Psoas muscle (tissue), 7 donors: ENCODE measurements at regions not wholly inside any gene's neighbourhood (a gene's known extent, or its start where the extent isn't known, plus 50 kb on each side); places are given as distances from the start of the nearest gene placed in this dataset.

Experiments used
- ATAC-seq, 4 donors: fragments of 200-7000 bp; cut with Tn5 transposase; one replicate each; pipeline ENCODE4 v1.9.1; 2020; ENCODE audit warnings: moderate library complexity in 3 of 4, mild to moderate bottlenecking in 2 of 4
- DNase-seq, 2 donors: peaks; one replicate each; pipeline ENCODE4 v3.0.0-alpha.2; 2020
- H3K27ac ChIP-seq: fragments of 200-600 bp; one replicate; pipeline ENCODE4 v1.8.0; 2022
- H3K27me3 ChIP-seq, 3 donors: fragments of 200-600 bp in 1 of 3; one replicate each; pipeline versions ENCODE4 v1.6.1 to v1.8.0; 2013 to 2022; ENCODE audit warnings: low read length in 2 of 3, mild to moderate bottlenecking in 2 of 3, moderate library complexity in 1 of 3; ENCODE audit not compliant: insufficient read depth in 3 of 3
- H3K36me3 ChIP-seq, 2 donors: fragments of 200-600 bp in 1 of 2; one replicate each; pipeline versions ENCODE4 v1.6.1 to v1.8.0; 2013 to 2022; ENCODE audit warnings: low read depth in 1 of 2, mild to moderate bottlenecking in 1 of 2, moderate library complexity in 1 of 2; ENCODE audit not compliant: insufficient read depth in 1 of 2
- H3K4me1 ChIP-seq: fragments of 200-600 bp; one replicate; pipeline ENCODE4 v1.8.0; 2022
- H3K4me3 ChIP-seq: fragments of 200-600 bp; one replicate; pipeline ENCODE4 v1.8.0; 2022; ENCODE audit warnings: mild to moderate bottlenecking
- H3K9me3 ChIP-seq: fragments of 200-600 bp; one replicate; pipeline ENCODE4 v1.8.0; 2022
- CTCF ChIP-seq: fragments of 200-600 bp; IDR thresholded peaks from one replicate; pipeline ENCODE4 v1.8.0; 2022; ENCODE audit warnings: antibody characterized with exemption
- WGBS, 3 donors: extraction: QIAGEN DNeasy Blood & Tissue Kit; methylation state at CpG; one replicate each; pipeline versions ENCODE4 v1.1.6 to v1.1.7; 2013; 5-methylcytosine and 5-hydroxymethylcytosine counted together
- intact Hi-C, 2 donors: fragments of 100-400 bp; cut with DNase I; formaldehyde crosslinking; loops; one replicate each; pipeline versions ENCODE4 v1.11.0 to v1.14.2; 2022
- donor health status: healthy with polysubstance abuse.
- donor health status: DM: no; HTN: no; CAD: no; lungs with moderate emphysema.
- donor health status: Bipolar disorder and iron deficiency.
- donor health status: healthy.
- donor health status: DM: yes; HTN: yes; CAD: no.
- donor health status: DM: no; HTN: no; CAD: no.
- donor health status: DM: yes; HTN: yes; CAD: no.

GRCh38 chr3:31189971-31190370 lies 295.5 kb upstream of the GADL1 start:
- H3K36me3 ChIP-seq = no peaks in the 10 kb centered on the region
- no peaks in the 10 kb centered on the region for H3K9me3 ChIP-seq
- no peaks in the 10 kb centered on the region for H3K27me3 ChIP-seq
- DNase-seq = no peak
- intact Hi-C loops = no loop called here
- H3K27ac ChIP-seq = no peak overlapping the region
- no peaks in the 10 kb centered on the region for H3K4me1 ChIP-seq
- no peak for TF ChIP-seq CTCF
- ATAC-seq = no peak
- no peak overlapping the region for H3K4me3 ChIP-seq

- Histone ChIP-seq H3K27ac (no peak overlapping the region), H3K9me3 (no peaks in the 10 kb centered on the region), H3K36me3 (no peaks in the 10 kb centered on the region), H3K4me1 (no peaks in the 10 kb centered on the region), H3K4me3 (no peak overlapping the region), H3K27me3 (no peaks in the 10 kb centered on the region)
- no peak for TF ChIP-seq CTCF
- DNase-seq (no peak), ATAC-seq (no peak)
- intact Hi-C loops = no loop called here
- whole genome bisulfite sequencing, 3 donors = 70 to 87% (median 77%) methylated on average over 6 of the region's 6 CpGs
Measured at GRCh38 chr3:31191354-31191753, 296.9 kb upstream of the GADL1 start.

GRCh38 chr3:31193429-31193828 lies 299.0 kb upstream of the GADL1 start:
- H3K4me3 ChIP-seq = no peak overlapping the region
- no peaks in the 10 kb centered on the region for H3K9me3 ChIP-seq
- H3K4me1 ChIP-seq = no peaks in the 10 kb centered on the region
- DNase-seq = no peak
- TF ChIP-seq CTCF = no peak
- ATAC-seq = no peak
- H3K36me3 ChIP-seq = no peaks in the 10 kb centered on the region
- WGBS, 3 donors = 86 to 91% (median 91%) methylated on average over 2 of the region's 2 CpGs
- no peak overlapping the region for H3K27ac ChIP-seq
- intact Hi-C loops = no loop called here
- no peaks in the 10 kb centered on the region for H3K27me3 ChIP-seq

- 96 to 100% (median 98%) methylated on average over 1 of the region's 1 CpG for WGBS, 3 donors
- intact Hi-C loops = no loop called here
Measured at GRCh38 chr3:31193871-31194270, 299.4 kb upstream of the GADL1 start.

More at GRCh38 chr3:31193871-31194270, 299.4 kb upstream of the GADL1 start:
- Histone ChIP-seq H3K9me3 (no peaks in the 10 kb centered on the region), H3K4me3 (no peak overlapping the region), H3K4me1 (no peaks in the 10 kb centered on the region), H3K36me3 (no peaks in the 10 kb centered on the region), H3K27me3 (no peaks in the 10 kb centered on the region), H3K27ac (no peak overlapping the region)
- ATAC-seq (no peak), DNase-seq (no peak)
- TF ChIP-seq CTCF = no peak
